AG04450 (cell line): ENCODE measurements at regions not wholly inside any gene's neighbourhood (a gene's known extent, or its start where the extent isn't known, plus 50 kb on each side); places are given as distances from the start of the nearest gene placed in this dataset.
"Not testable (repeated sequence)": the region's sequence is repeated elsewhere in the genome, so short reads cannot be mapped to it uniquely, and the experiment has no call there.

Experiments
- CTCF ChIA-PET: fragments of 300-600, 350-600 bp; formaldehyde crosslinking; extraction: SDS; loops from one replicate; lab custom pipeline; 2022; ENCODE audit warnings: antibody characterized with exemption, inconsistent platforms; lab: Charles Lee
- POLR2A ChIA-PET: fragments of 350-600 bp; formaldehyde crosslinking; extraction: SDS; loops from one replicate; lab custom pipeline; 2021; ENCODE audit warnings: antibody characterized with exemption, inconsistent platforms; lab: Yijun Ruan, JAX
- DNase-seq: peaks from one replicate; pipeline ENCODE4 v3.0.0-alpha.2; 2011; ENCODE audit warnings: low read depth, low spot score
- H3K27ac ChIP-seq: one replicate; pipeline ENCODE4 v1.5.1; 2012; ENCODE audit warnings: low read depth, low read length, control low read depth
- H3K27me3 ChIP-seq: one replicate; pipeline ENCODE4 v1.6.0; 2012; ENCODE audit warnings: low read length; ENCODE audit not compliant: control insufficient read depth, insufficient read depth
- H3K4me3 ChIP-seq: 2 replicates; pipeline ENCODE4 v1.5.1; 2011; ENCODE audit warnings: mild to moderate bottlenecking, low read depth, low read length, control low read depth
- H3K9me3 ChIP-seq: 2 replicates; pipeline ENCODE4 v1.5.1; 2012; ENCODE audit warnings: low read length; ENCODE audit not compliant: control insufficient read depth, insufficient read depth
- CTCF ChIP-seq: IDR thresholded peaks from 2 replicates; pipeline ENCODE4 v1.5.1; 2011; ENCODE audit warnings: low read depth, low read length, control low read depth, inconsistent platforms

GRCh38 chr20:47989957-47990356 is 204.7 kb upstream of the SULF2 start:
- no peak for TF ChIP-seq CTCF
- H3K4me3 ChIP-seq = no peak overlapping the region
- H3K27me3 ChIP-seq = no peaks in the 10 kb centered on the region
- no peak overlapping the region for H3K27ac ChIP-seq
- DNase-seq = no peak
- POLR2A ChIA-PET = no interaction called here
- CTCF ChIA-PET = no interaction called here
- no peaks in the 10 kb centered on the region; the same call in 1 of the 2 replicates for H3K9me3 ChIP-seq

GRCh38 chr20:47988676-47989075 is 203.4 kb upstream of the SULF2 start:
- Histone ChIP-seq H3K9me3 (no peaks in the 10 kb centered on the region; the same call in 1 of the 2 replicates), H3K27ac (no peak overlapping the region), H3K4me3 (no peak overlapping the region), H3K27me3 (no peaks in the 10 kb centered on the region)
- POLR2A ChIA-PET = no interaction called here
- CTCF ChIA-PET = no interaction called here
- TF ChIP-seq CTCF = no peak
- no peak for DNase-seq

GRCh38 chr20:47985092-47985850 is 200.0 kb upstream of the SULF2 start:
- no peak for TF ChIP-seq CTCF
- Histone ChIP-seq H3K27me3 (no peaks in the 10 kb centered on the region), H3K27ac (no peak overlapping the region), H3K9me3 (no peaks in the 10 kb centered on the region), H3K4me3 (no peak overlapping the region)
- no peak for DNase-seq
- CTCF ChIA-PET = no interaction called here
- POLR2A ChIA-PET = no interaction called here

- CTCF ChIA-PET = no interaction called here
Observed at GRCh38 chr20:47984437-47984836, 199.2 kb upstream of the SULF2 start.

GRCh38 chr20:47983642-47984041 is 198.4 kb upstream of the SULF2 start:
- H3K27me3 ChIP-seq, H3K27ac ChIP-seq, CTCF ChIA-PET, POLR2A ChIA-PET, H3K9me3 ChIP-seq, DNase-seq, H3K4me3 ChIP-seq: not testable (repeated sequence)

More at GRCh38 chr20:47984437-47984836, 199.2 kb upstream of the SULF2 start:
- POLR2A ChIA-PET = no interaction called here
- Histone ChIP-seq H3K27me3 (no peaks in the 10 kb centered on the region), H3K27ac (no peak overlapping the region), H3K9me3 (no peaks in the 10 kb centered on the region), H3K4me3 (no peak overlapping the region)
- no peak for DNase-seq
- no peak for TF ChIP-seq CTCF
